ENCODE measurements at regions not wholly inside any gene's neighbourhood (a gene's known extent, or its start where the extent isn't known, plus 50 kb on each side); places are given as distances from the start of the nearest gene placed in this dataset.

DNA sequence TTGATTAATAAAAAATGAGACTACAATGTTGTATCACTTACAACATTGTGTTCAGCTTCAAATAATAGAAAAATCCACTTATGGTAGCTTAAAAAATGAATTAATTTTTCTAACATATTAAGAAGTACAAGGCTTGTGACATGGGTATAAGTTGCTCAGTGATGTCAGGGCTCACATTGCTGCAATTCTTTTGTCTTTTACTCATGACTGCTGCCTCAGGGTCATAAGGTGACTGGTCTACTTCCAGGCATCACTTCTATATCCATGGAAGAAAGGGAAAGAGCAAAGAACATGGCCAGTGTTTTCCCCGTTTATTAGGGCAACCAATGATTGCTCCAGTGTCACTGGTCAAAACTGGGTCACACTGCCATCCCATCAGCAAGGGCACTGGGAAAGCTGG, 295.3 kb downstream of the MAP2K4 start:
- no peak overlapping the region for H3K4me3 ChIP-seq
- no peak overlapping the region for H3K27ac ChIP-seq (replicated peaks)
- no peaks in the 10 kb centered on the region for H3K27me3 ChIP-seq (ENCODE audit: low read depth)
- peaks cover 25% of the 10 kb centered on the region for H3K9me3 ChIP-seq (replicated peaks)
- TF ChIP-seq, protein P1, sequence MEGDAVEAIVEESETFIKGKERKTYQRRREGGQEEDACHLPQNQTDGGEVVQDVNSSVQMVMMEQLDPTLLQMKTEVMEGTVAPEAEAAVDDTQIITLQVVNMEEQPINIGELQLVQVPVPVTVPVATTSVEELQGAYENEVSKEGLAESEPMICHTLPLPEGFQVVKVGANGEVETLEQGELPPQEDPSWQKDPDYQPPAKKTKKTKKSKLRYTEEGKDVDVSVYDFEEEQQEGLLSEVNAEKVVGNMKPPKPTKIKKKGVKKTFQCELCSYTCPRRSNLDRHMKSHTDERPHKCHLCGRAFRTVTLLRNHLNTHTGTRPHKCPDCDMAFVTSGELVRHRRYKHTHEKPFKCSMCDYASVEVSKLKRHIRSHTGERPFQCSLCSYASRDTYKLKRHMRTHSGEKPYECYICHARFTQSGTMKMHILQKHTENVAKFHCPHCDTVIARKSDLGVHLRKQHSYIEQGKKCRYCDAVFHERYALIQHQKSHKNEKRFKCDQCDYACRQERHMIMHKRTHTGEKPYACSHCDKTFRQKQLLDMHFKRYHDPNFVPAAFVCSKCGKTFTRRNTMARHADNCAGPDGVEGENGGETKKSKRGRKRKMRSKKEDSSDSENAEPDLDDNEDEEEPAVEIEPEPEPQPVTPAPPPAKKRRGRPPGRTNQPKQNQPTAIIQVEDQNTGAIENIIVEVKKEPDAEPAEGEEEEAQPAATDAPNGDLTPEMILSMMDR (IDR thresholded peaks at IDR 0.05; ENCODE audit: borderline replicate concordance): no peak
- intact Hi-C loops (cut with micrococcal nuclease): no loop called here
- no peaks in the 10 kb centered on the region for H3K36me3 ChIP-seq
- DNase-seq: no peak
- no peaks in the 10 kb centered on the region for H3K4me1 ChIP-seq

DNA sequence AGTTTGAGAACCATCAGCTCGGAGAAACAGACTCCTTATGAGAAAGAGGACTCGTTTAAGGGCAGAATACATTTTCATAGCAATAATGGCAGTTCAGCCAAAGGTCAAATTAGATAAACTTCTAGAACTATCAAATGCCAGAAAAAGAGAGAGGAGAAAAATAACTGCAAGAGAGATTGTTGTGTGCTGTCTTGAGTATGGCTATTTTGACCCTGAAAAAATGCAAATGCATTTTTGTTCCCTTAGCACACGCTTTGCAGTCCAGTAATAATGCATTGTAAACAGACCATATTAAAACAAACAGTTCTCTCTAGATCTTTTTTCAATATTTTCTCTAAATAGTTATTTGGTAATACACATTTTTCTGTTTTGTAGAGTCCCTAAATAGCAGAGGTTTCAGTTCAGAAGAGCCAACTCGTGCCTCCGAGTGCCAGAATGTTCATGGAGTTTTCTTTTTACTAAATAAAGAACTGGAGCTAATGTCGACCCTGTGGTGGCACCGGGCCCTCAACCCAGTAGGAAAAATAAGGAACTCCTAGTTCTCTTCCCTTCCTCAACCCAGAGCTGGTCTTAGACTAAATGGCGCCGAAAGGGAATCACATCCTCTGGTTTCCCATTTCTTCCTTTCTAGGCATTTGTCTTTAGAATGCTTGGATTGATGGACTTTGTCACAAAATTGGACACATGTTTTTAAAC, 298.0 kb downstream of the MAP2K4 start:
- no peaks in the 10 kb centered on the region for H3K27me3 ChIP-seq (ENCODE audit: low read depth)
- intact Hi-C loops (cut with micrococcal nuclease): no loop called here
- no peaks in the 10 kb centered on the region for H3K36me3 ChIP-seq
- no peak overlapping the region for H3K4me3 ChIP-seq
- TF ChIP-seq, protein P1 (IDR thresholded peaks at IDR 0.05; ENCODE audit: borderline replicate concordance): no peak
- H3K27ac ChIP-seq (replicated peaks): no peak overlapping the region
- peaks cover 5% of the 10 kb centered on the region for H3K9me3 ChIP-seq (replicated peaks)
- H3K4me1 ChIP-seq: no peaks in the 10 kb centered on the region
- DNase-seq: no peak

DNA sequence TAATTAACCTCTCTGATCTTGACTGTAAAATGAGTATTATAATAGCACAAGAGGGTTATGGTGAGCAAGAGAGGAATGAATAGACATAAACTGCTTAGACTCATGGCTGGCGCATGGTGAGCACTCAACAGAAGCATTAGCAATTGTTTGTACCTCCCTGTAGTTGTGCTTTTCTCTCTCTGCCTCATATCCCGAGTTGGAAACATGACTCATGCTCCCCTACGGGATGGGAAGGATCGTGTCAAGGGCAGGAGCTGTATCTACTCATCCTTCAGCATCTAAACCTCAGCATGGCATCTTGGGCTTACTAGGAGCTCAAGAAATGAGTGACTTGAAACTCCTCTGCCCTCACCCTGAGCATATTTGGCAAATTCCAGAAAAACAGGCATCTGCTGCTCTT, 299.6 kb downstream of the MAP2K4 start:
- H3K27me3 ChIP-seq (ENCODE audit: low read depth): no peaks in the 10 kb centered on the region
- no peaks in the 10 kb centered on the region for H3K9me3 ChIP-seq (replicated peaks)
- no peaks in the 10 kb centered on the region for H3K36me3 ChIP-seq
- DNase-seq: no peak
- no peak overlapping the region for H3K4me3 ChIP-seq
- H3K4me1 ChIP-seq: no peaks in the 10 kb centered on the region
- no peak overlapping the region for H3K27ac ChIP-seq (replicated peaks)
- intact Hi-C loops (cut with micrococcal nuclease): no loop called here
- TF ChIP-seq, protein P1 (IDR thresholded peaks at IDR 0.05; ENCODE audit: borderline replicate concordance): no peak

DNA sequence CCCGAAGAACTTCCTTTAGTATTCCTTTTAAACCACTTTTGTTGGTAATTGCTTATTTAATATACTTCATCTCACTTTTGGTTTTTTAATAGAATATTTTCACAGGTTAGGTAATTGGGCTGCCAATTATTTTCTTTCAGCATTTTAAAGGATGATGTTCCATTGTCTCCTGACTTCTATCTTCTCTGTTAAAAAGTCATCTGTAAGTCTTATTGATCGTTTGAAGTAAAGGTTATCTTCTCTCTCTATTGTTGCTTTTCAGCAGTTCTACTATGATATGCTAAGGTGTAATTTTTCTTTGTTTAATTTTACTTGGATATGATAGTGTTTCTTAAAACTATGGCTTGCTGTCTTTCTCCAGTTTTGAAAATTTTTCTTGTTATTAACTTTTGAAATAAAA, 307.5 kb downstream of the MAP2K4 start:
- DNase-seq: no peak
- Histone ChIP-seq H3K4me3 (no peak overlapping the region), H3K27ac (replicated peaks) (no peak overlapping the region), H3K36me3 (no peaks in the 10 kb centered on the region), H3K27me3 (ENCODE audit: low read depth) (no peaks in the 10 kb centered on the region), H3K4me1 (no peaks in the 10 kb centered on the region), H3K9me3 (replicated peaks) (peaks cover 33% of the 10 kb centered on the region)
- TF ChIP-seq, protein P1 (IDR thresholded peaks at IDR 0.05; ENCODE audit: borderline replicate concordance): no peak
- intact Hi-C loops (cut with micrococcal nuclease): no loop called here

DNA sequence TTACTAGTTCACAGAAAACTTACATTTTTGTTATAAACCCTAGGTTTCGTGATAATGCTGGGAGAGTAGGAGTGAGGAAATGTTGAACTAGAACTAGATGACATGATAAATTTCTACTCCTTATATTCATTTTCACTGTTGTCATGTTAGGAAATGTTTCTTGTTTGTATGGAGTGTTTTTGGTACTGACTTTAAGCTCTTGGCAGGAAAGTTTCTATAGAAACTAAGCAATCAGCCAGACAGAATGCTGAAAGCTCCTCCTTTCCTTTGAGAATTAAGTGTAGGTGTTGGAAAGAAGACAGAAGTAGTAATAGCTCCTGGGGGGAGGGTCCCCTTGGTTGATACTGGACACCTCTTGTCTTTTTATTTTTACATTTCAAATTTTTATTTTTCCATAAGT, 309.8 kb downstream of the MAP2K4 start:
- H3K9me3 ChIP-seq (replicated peaks): peaks cover 33% of the 10 kb centered on the region
- DNase-seq: no peak
- TF ChIP-seq, protein P1 (IDR thresholded peaks at IDR 0.05; ENCODE audit: borderline replicate concordance): no peak

More for the DNA sequence above, 309.8 kb downstream of the MAP2K4 start:
- H3K4me3 ChIP-seq: no peak overlapping the region
- no peaks in the 10 kb centered on the region for H3K4me1 ChIP-seq
- H3K27me3 ChIP-seq (ENCODE audit: low read depth): no peaks in the 10 kb centered on the region
- intact Hi-C loops (cut with micrococcal nuclease): no loop called here
- no peak overlapping the region for H3K27ac ChIP-seq (replicated peaks)
- H3K36me3 ChIP-seq: no peaks in the 10 kb centered on the region

Data from left ventricle myocardium inferior (tissue), 1 donor.